ENCODE measurements at regions not wholly inside any gene's neighbourhood (a gene's known extent, or its start where the extent isn't known, plus 50 kb on each side); places are given as distances from the start of the nearest gene placed in this dataset.

GRCh38 chr6:81450180-81450579 is 302.3 kb downstream of the TENT5A start:
- Histone ChIP-seq H3K27ac (replicated peaks) (no peak overlapping the region), H3K4me3 (replicated peaks; ENCODE audit: insufficient read depth, low read length) (no peak overlapping the region), H3K27me3 (ENCODE audit: insufficient read depth, poor library complexity, severe bottlenecking) (no peaks in the 10 kb centered on the region)
- TF ChIP-seq POLR2AphosphoS5 (IDR thresholded peaks at IDR 0.05; ENCODE audit: low read depth) (no peak), CTCF (IDR thresholded peaks at IDR 0.05; ENCODE audit: insufficient read depth, low read length) (no peak), GABPA (IDR thresholded peaks at IDR 0.05; ENCODE audit: low read depth) (no peak), SPI1 (IDR thresholded peaks at IDR 0.05; ENCODE audit: borderline replicate concordance, low read depth) (no peak)
- TF ChIP-seq, protein P1, sequence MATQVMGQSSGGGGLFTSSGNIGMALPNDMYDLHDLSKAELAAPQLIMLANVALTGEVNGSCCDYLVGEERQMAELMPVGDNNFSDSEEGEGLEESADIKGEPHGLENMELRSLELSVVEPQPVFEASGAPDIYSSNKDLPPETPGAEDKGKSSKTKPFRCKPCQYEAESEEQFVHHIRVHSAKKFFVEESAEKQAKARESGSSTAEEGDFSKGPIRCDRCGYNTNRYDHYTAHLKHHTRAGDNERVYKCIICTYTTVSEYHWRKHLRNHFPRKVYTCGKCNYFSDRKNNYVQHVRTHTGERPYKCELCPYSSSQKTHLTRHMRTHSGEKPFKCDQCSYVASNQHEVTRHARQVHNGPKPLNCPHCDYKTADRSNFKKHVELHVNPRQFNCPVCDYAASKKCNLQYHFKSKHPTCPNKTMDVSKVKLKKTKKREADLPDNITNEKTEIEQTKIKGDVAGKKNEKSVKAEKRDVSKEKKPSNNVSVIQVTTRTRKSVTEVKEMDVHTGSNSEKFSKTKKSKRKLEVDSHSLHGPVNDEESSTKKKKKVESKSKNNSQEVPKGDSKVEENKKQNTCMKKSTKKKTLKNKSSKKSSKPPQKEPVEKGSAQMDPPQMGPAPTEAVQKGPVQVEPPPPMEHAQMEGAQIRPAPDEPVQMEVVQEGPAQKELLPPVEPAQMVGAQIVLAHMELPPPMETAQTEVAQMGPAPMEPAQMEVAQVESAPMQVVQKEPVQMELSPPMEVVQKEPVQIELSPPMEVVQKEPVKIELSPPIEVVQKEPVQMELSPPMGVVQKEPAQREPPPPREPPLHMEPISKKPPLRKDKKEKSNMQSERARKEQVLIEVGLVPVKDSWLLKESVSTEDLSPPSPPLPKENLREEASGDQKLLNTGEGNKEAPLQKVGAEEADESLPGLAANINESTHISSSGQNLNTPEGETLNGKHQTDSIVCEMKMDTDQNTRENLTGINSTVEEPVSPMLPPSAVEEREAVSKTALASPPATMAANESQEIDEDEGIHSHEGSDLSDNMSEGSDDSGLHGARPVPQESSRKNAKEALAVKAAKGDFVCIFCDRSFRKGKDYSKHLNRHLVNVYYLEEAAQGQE (IDR thresholded peaks at IDR 0.05; ENCODE audit: insufficient replicate concordance, low read depth): no peak
- DNase-seq (ENCODE audit: low read depth in 1 of 2, low spot score in 1 of 2): no peak

GRCh38 chr6:81446509-81446908 is 306.0 kb downstream of the TENT5A start:
- H3K27me3 ChIP-seq (ENCODE audit: insufficient read depth, poor library complexity, severe bottlenecking): no peaks in the 10 kb centered on the region
- DNase-seq (ENCODE audit: low read depth in 1 of 2, low spot score in 1 of 2): no peak
- H3K27ac ChIP-seq (replicated peaks): no peak overlapping the region
- no peak overlapping the region for H3K4me3 ChIP-seq (replicated peaks; ENCODE audit: insufficient read depth, low read length)
- TF ChIP-seq POLR2AphosphoS5 (IDR thresholded peaks at IDR 0.05; ENCODE audit: low read depth) (no peak), SPI1 (IDR thresholded peaks at IDR 0.05; ENCODE audit: borderline replicate concordance, low read depth) (no peak), CTCF (IDR thresholded peaks at IDR 0.05; ENCODE audit: insufficient read depth, low read length) (no peak), GABPA (IDR thresholded peaks at IDR 0.05; ENCODE audit: low read depth) (no peak)
- TF ChIP-seq, protein P1 (IDR thresholded peaks at IDR 0.05; ENCODE audit: insufficient replicate concordance, low read depth): no peak

DNA sequence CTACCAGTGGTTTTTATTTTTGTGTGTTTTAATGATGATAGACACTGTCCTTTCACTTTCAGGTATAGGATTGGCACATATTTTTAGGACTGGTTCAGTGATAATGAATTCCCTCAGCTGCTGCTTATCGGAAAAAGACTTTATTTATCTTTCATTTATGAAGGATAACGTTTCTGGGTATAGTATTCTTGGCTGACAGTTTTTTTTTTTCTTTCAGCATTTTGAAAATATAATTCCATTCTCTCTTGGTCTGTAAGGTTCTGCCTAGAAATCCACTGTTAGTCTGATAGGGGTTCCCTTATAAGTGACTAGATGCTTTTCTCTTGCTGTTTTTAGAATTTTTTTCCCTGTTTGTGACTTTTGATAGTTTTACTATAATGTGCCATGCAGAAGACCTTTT is 313.1 kb downstream of the TENT5A start:
- Histone ChIP-seq H3K27ac (replicated peaks) (no peak overlapping the region), H3K27me3 (ENCODE audit: insufficient read depth, poor library complexity, severe bottlenecking) (no peaks in the 10 kb centered on the region), H3K4me3 (replicated peaks; ENCODE audit: insufficient read depth, low read length) (no peak overlapping the region)
- TF ChIP-seq GABPA (IDR thresholded peaks at IDR 0.05; ENCODE audit: low read depth) (no peak), SPI1 (IDR thresholded peaks at IDR 0.05; ENCODE audit: borderline replicate concordance, low read depth) (no peak), POLR2AphosphoS5 (IDR thresholded peaks at IDR 0.05; ENCODE audit: low read depth) (no peak), CTCF (IDR thresholded peaks at IDR 0.05; ENCODE audit: insufficient read depth, low read length) (no peak)
- TF ChIP-seq, protein P1 (IDR thresholded peaks at IDR 0.05; ENCODE audit: insufficient replicate concordance, low read depth): no peak
- no peak for DNase-seq (ENCODE audit: low read depth in 1 of 2, low spot score in 1 of 2)

Data from HL-60 (cell line).